ENCODE measurements at regions not wholly inside any gene's neighbourhood (a gene's known extent, or its start where the extent isn't known, plus 50 kb on each side); places are given as distances from the start of the nearest gene placed in this dataset.

DNA sequence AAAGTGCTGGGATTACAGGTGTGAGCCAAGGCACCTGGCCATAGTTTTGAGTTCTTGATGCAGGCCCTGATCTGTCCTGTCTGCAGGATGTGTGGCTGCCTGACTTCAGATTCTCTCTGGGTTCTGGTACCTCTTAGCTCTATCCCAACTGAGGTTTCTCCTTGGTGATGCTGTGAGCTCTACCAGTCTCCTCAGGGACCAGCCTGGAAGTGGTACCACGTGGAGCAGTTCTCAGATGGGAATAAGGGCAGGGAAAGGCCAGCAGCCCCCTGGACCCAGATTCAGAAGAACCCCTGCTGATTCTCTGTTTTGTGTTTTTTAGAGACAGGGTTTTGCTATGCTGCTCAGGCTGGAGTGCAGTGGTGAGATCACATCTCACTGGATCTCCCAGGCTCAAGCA lies 85.0 kb upstream of the HELT start (continued):
- TF ChIP-seq RAD21 (IDR thresholded peaks at IDR 0.05; ENCODE audit: low read length): no peak

GRCh38 chr4:184934184-184934583 lies 84.1 kb upstream of the HELT start:
- no peak overlapping the region for H3K4me2 ChIP-seq

DNA sequence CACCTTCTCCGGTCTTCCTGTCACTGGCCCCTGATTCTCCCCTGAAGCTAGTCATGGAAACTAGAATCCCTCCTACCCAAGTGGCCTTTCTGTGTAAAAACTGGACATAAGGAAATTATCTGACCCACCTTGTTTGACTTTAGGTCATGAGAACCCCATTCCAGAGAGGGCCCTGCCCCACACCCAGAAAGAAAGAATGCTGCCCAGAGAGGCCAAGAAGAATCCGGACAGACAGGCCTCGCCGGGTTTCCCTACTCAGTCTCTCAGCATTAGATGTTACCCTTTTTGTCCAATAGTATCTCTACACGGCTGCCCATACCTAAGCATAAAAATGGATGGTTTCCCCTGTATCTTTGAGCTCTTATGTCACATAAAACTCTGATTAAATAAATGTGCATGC lies 83.3 kb upstream of the HELT start:
- H3K9me3 ChIP-seq: no peaks in the 10 kb centered on the region
- peaks cover 0 to 8% of the 10 kb centered on the region in 2 experiments; a peak in 2 of 4 replicates for H3K4me1 ChIP-seq (ENCODE audit: control insufficient read depth in 1 of 2, insufficient read depth in 2 of 2, low read depth in 1 of 2, low read length in 1 of 2)
- H4K20me1 ChIP-seq (ENCODE audit: insufficient read depth): no peaks in the 10 kb centered on the region
- no peak overlapping the region for H3K27ac ChIP-seq (ENCODE audit: low read depth in 2 of 2, low read length in 1 of 2)
- H3K4me2 ChIP-seq: no peak overlapping the region
- no peaks in the 10 kb centered on the region for H3F3A ChIP-seq (replicated peaks; ENCODE audit: insufficient read depth)
- POLR2A ChIA-PET: no interaction called here
- DNase-seq: no peak
- no peak overlapping the region for H3K4me3 ChIP-seq (ENCODE audit: low read depth in 2 of 2, low read length in 1 of 2)
- no peaks in the 10 kb centered on the region for H3K36me3 ChIP-seq (replicated peaks in 1 of 2; ENCODE audit: control insufficient read depth in 1 of 2, insufficient read depth in 2 of 2, low read length in 1 of 2)
- no peaks in the 10 kb centered on the region for H3K9me2 ChIP-seq
- CTCF ChIA-PET: interaction anchor here (1.8 kb wide), 1 partner anchor 189 kb away, joined by 5 read pairs; no protein-coding TSS in a partner anchor
- H3K27me3 ChIP-seq (ENCODE audit: insufficient read depth): no peaks in the 10 kb centered on the region
- H3K79me2 ChIP-seq (ENCODE audit: insufficient read depth): no peaks in the 10 kb centered on the region
- TF ChIP-seq SMC3 (IDR thresholded peaks at IDR 0.05; ENCODE audit: low read depth, low read length) (no peak), NFIC (IDR thresholded peaks at IDR 0.05; ENCODE audit: borderline replicate concordance) (no peak), REST (IDR thresholded peaks at IDR 0.05; ENCODE audit: low read depth, low read length) (no peak), TEAD4 (IDR thresholded peaks at IDR 0.05; ENCODE audit: borderline replicate concordance, insufficient read depth) (no peak), CHD2 (IDR thresholded peaks at IDR 0.05; ENCODE audit: low read length, partially characterized antibody) (no peak), GABPA (IDR thresholded peaks at IDR 0.05; ENCODE audit: low read depth) (no peak), FOSL2 (IDR thresholded peaks at IDR 0.05; ENCODE audit: borderline replicate concordance, low read depth) (no peak), SIN3A (IDR thresholded peaks at IDR 0.05; ENCODE audit: borderline replicate concordance, low read depth, low read length) (no peak), ELF1 (IDR thresholded peaks at IDR 0.05) (no peak)
- TF ChIP-seq, protein P1, sequence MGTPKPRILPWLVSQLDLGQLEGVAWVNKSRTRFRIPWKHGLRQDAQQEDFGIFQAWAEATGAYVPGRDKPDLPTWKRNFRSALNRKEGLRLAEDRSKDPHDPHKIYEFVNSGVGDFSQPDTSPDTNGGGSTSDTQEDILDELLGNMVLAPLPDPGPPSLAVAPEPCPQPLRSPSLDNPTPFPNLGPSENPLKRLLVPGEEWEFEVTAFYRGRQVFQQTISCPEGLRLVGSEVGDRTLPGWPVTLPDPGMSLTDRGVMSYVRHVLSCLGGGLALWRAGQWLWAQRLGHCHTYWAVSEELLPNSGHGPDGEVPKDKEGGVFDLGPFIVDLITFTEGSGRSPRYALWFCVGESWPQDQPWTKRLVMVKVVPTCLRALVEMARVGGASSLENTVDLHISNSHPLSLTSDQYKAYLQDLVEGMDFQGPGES (IDR thresholded peaks at IDR 0.05; ENCODE audit: low read depth, low read length): no peak
- no peak overlapping the region for H3K9ac ChIP-seq
- WGBS (ENCODE audit: low lambda C conversion rate): 61% methylated on average over 5 of the region's 5 CpGs
- H2AFZ ChIP-seq (ENCODE audit: low read depth): no peak overlapping the region

More at GRCh38 chr4:184934184-184934583, 84.1 kb upstream of the HELT start:
- no peaks in the 10 kb centered on the region for H3F3A ChIP-seq (replicated peaks; ENCODE audit: insufficient read depth)
- no peak overlapping the region for H3K9ac ChIP-seq
- H3K4me1 ChIP-seq (ENCODE audit: control insufficient read depth in 1 of 2, insufficient read depth in 2 of 2, low read depth in 1 of 2, low read length in 1 of 2): peaks cover 0 to 8% of the 10 kb centered on the region in 2 experiments; a peak in 2 of 4 replicates
- TF ChIP-seq REST (IDR thresholded peaks at IDR 0.05; ENCODE audit: low read depth, low read length): no peak
- no peaks in the 10 kb centered on the region for H3K27me3 ChIP-seq (ENCODE audit: insufficient read depth)
- ChIA-PET CTCF (interaction anchor here (1.2 to 1.8 kb wide), 2 partner anchors 161 to 189 kb away, joined by 3 to 5 read pairs; no protein-coding TSS in a partner anchor), POLR2A (no interaction called here)
- 37% methylated on average over 2 of the region's 2 CpGs for WGBS (ENCODE audit: low lambda C conversion rate)
- H2AFZ ChIP-seq (ENCODE audit: low read depth): no peak overlapping the region
- H3K36me3 ChIP-seq (replicated peaks in 1 of 2; ENCODE audit: control insufficient read depth in 1 of 2, insufficient read depth in 2 of 2, low read length in 1 of 2): no peaks in the 10 kb centered on the region
- no peak overlapping the region for H3K4me3 ChIP-seq (ENCODE audit: low read depth in 2 of 2, low read length in 1 of 2)
- H4K20me1 ChIP-seq (ENCODE audit: insufficient read depth): no peaks in the 10 kb centered on the region
- no peaks in the 10 kb centered on the region for H3K79me2 ChIP-seq (ENCODE audit: insufficient read depth)
- H3K9me3 ChIP-seq: no peaks in the 10 kb centered on the region
- no peak overlapping the region for H3K27ac ChIP-seq (ENCODE audit: low read depth in 2 of 2, low read length in 1 of 2)
- DNase-seq: no peak
- no peaks in the 10 kb centered on the region for H3K9me2 ChIP-seq

Data from SK-N-SH (cell line).